GM21529 (cell line): ENCODE measurements at regions not wholly inside any gene's neighbourhood (a gene's known extent, or its start where the extent isn't known, plus 50 kb on each side); places are given as distances from the start of the nearest gene placed in this dataset.

ENCODE experiments used
- ATAC-seq: cut with Tn5 transposase; IDR thresholded peaks from one replicate; pipeline ENCODE4 v1.9.1; 2021; ENCODE audit not compliant: unreplicated experiment

GRCh38 chr4:136183513-136183912 lies 1348.8 kb downstream of the PCDH18 start:
- ATAC-seq: no peak

GRCh38 chr4:136156947-136157346 lies 1375.3 kb downstream of the PCDH18 start:
- no peak for ATAC-seq

GRCh38 chr4:136150046-136150445 lies 1382.2 kb downstream of the PCDH18 start:
- ATAC-seq: no peak

DNA sequence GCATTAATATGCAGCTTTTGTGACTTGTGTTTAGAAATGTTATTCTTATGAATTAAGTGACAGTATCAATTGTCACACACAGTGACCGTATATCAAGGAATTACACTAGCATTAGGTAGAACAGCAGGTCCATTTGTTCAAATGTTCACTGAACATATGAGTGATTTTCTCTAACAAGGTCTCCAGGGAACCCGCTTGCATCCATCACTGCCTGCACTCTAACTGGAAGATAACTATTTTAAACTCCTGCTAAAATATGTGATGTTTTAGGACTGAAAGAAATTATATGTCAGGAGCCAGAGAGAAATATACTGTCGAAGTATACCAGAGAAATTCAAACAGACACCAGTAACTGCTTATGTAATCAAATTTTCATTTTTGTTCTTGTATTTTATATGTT lies 1395.7 kb downstream of the PCDH18 start:
- no peak for ATAC-seq

- ATAC-seq: no peak
These were observed 1408.0 kb downstream of the PCDH18 start for GRCh38 chr4:136124251-136124745.

DNA sequence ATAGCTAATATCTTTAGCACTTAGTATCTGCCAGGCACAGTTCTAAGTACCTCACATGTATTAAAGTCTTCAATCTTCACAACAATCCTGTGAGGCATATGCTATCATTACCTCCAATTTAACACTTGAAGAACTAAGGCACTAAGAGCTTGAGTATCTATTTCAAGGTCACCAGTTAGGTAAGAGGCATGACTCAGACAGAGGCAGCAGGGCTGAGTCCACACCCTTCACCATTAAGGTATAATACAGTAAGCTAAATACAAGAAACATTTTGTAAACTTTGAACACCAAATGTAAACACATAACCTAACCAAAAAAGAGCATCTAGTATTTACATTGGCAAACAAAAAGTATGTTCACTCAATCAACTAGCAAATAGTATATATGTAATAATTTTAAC lies 1410.9 kb downstream of the PCDH18 start:
- no peak for ATAC-seq

- ATAC-seq: no peak
These were observed 1418.4 kb downstream of the PCDH18 start for GRCh38 chr4:136113921-136114320.

- ATAC-seq: no peak
These were observed 1420.2 kb downstream of the PCDH18 start for GRCh38 chr4:136112116-136112515.

DNA sequence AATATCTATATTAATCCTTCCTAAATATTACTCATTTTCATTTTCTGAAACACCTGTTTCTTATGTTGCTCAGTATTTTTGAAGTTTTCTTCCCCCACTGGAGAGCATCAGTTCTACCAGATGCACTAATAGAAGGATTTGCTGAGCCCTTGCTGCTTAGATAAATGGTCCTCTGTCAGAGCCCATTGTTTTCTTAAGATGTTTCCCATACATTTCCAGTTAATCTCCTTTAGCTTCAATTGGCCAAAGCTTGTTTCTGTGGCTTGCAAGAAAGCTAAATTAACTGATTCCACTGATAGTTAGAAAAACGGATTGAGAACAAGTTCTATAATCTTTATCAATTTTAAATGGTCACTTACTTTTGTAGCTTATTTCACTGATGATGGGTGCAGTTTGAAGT lies 1425.5 kb downstream of the PCDH18 start:
- ATAC-seq: no peak

DNA sequence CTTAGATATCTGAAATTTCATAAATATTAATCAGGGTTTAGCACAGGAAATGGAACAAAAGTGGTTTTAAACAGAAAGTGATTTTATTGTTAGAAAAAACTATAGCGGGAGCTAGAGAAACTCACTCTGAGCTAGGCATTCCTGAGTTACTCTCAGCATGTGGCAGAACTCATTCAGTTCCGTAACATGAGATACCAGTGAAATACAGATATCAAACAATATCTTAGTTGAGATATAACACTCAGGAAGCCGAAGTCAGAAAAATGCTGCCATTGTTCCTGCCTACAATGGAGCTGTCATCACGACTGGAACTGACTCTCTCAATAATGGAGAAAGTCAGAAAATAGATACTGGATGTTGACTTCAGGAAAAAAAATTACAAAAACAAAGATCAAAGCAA lies 1428.7 kb downstream of the PCDH18 start:
- no peak for ATAC-seq

- ATAC-seq: no peak
These were observed 1434.6 kb downstream of the PCDH18 start for GRCh38 chr4:136097676-136098075.

DNA sequence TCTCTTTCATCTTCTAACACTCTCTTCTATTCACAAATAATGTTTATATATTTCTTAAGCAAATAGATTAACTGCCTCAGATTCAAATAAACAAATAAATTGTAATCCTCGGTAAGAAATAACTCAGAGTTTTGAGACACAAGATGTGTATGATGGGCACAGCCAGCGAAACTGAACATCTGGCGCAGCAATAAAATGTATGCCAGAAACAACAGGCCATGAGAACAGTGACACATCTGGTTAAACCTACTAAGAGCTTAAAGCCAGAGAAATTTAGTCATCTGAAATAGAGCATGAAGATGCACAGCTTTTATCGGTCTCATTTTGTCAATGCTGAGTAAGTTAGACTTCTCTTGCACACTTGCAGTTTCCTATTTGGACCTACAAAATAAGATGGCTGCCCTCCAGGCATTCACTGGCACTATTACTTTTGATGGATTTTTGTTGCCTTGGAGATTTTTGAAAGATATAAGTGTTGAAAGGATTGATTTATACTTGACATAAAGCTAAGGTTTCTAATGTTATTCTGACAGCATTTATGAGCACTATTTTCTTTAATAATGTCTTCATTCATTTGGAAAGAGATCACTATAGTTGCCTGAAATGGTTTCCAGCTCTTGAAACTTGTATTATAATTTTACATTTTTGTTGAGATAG lies 1444.0 kb downstream of the PCDH18 start:
- ATAC-seq: no peak

DNA sequence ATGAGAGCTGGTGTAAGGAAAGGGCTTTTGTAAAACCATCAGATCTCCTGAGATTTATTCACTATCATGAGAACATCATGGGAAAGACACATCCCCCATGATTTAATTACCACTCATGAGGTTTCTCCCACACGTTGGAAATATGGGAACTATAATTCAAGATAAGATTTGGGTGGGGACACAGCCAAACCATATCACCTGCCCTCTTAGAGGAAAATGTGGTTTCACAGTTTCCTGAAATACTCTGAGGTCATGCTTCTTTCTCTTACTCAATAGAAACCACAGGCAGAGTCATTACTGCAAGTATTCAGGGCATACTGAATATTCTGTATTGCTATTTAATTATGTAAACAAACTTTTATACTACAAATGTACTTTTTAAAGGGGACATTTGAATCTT lies 1453.3 kb downstream of the PCDH18 start:
- no peak for ATAC-seq

- no peak for ATAC-seq
These were observed 1475.5 kb downstream of the PCDH18 start for GRCh38 chr4:136056748-136057147.

DNA sequence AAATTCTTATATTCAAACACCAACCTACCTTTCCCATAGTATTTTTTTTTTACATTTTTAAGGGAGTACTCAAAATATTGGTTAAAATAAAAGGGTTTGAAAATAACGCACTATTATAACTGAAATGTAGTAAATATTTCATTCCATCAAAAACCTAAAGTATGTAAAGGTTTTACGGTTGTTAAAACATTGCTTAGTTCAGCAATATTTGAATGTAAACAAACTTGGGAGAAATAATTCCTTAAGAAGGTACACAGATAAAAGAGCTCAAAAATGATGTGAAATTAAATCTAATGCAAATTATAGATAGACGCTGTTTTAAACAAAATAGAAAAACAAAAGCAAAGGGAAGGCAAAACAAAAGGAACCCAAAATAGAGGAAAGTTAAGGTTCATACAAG lies 1476.9 kb downstream of the PCDH18 start:
- ATAC-seq: no peak

DNA sequence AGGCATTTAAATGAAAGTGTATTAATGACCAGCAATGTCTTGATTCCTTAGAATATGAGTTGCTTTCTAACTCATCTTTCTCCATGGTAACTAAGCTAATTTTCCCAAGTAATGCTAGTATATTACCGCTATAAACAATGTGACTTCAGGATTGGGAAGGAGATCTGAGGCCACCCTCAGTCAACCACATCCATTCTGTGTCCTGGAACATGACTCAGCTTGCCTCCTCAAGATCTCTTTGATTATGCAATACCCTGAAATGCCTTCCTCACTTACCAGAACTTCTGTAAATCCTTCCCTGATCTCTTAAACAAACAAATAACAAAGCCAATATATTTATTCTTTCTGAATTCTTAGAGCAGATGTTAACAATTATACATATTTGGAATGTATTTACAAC lies 1495.5 kb downstream of the PCDH18 start:
- no peak for ATAC-seq

- no peak for ATAC-seq
These were observed 1499.9 kb downstream of the PCDH18 start for GRCh38 chr4:136032391-136032790.

DNA sequence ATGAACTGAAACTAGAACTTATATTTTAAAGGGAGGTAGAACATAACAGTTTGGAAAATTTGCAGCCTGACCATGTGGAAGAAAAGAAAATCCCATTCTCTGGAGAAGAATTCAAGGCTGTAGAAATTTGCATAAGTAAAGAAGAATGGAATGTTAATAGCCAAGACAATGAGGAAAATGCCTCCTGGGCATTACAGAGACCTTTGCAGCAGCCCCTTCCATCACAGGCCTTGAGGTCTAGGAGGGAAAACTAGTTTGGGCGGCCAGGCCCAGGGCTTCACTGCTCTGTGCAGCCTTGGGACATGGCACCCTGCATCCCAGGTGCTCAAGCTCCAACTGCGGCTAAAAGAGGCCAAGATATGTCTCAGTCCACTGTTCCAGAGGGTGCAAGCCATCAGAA lies 1506.8 kb downstream of the PCDH18 start:
- no peak for ATAC-seq

- ATAC-seq: no peak
These were observed 1514.7 kb downstream of the PCDH18 start for GRCh38 chr4:136017556-136017955.

GRCh38 chr4:136012220-136012619 lies 1520.1 kb downstream of the PCDH18 start:
- ATAC-seq: no peak

DNA sequence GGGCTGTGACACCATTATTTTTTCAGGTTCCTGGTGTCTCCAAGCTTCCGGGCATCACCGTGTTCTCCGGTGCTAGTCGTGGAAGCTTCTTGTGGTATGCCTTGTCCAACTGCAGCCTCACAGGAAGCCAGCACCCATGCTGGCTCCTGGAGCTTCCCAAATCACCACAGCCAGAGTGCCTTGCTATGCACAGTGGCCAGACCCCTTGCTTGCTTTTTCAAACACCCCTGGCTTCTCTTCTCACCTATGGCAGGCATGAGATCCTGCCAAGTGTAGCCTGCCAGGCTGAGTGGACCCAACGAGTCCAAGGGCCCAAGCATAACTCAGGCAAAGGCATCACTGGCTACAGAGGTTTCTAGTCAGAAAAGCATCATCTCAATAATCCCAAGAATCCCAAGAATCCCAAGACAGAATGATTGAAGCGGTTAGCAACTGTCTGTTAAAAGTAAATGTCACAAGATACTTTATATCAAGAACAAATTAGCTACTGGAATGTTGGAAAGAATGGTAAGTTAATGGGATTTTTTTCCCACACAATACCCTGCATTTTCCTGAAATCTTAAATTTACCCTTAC lies 1522.9 kb downstream of the PCDH18 start:
- no peak for ATAC-seq

GRCh38 chr4:136007991-136008390 lies 1524.3 kb downstream of the PCDH18 start:
- ATAC-seq: no peak

- no peak for ATAC-seq
These were observed 1530.0 kb downstream of the PCDH18 start for GRCh38 chr4:136002316-136002715.
